HG03025 (cell line): ENCODE measurements at regions not wholly inside any gene's neighbourhood (a gene's known extent, or its start where the extent isn't known, plus 50 kb on each side); places are given as distances from the start of the nearest gene placed in this dataset.
"Not testable (repeated sequence)": the region's sequence is repeated elsewhere in the genome, so short reads cannot be mapped to it uniquely, and the experiment has no call there.

Experiments used
- ATAC-seq: cut with Tn5 transposase; IDR thresholded peaks from one replicate; pipeline ENCODE4 v1.9.1; 2021; ENCODE audit warnings: mild to moderate bottlenecking, moderate library complexity; ENCODE audit not compliant: unreplicated experiment, low FRiP score

DNA sequence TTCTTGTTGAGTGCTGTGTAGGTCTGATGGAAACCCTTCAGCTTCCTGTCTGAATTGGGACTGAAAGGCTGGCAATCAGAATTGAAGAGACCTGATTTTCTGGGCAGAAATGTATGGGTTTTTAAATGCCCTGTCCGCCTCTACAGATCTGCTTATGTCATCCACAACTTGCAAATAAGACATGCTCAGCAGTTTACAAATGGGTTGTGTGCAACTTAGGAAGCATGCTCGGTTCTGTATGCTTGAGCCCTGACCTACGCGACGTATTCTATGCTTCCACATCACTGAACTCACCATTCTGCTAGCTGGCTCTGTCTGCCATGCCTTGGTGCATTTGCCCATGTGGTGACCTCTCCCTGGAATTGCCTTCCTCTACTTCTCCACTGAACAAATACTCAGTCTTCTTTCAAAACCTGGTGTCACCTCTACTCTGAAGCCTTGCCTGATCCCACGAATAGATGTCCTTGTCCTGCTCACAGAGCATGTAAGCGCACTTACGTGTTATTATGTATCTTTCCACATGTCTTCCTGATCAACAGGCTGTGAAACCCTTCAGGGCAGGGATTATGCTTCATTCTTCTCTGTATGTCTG is 194.2 kb downstream of the ERCC6L2 start:
- no peak for ATAC-seq

- ATAC-seq, result no peak
Observed at GRCh38 chr9:96068511-96068910, 193.0 kb downstream of the ERCC6L2 start.

DNA sequence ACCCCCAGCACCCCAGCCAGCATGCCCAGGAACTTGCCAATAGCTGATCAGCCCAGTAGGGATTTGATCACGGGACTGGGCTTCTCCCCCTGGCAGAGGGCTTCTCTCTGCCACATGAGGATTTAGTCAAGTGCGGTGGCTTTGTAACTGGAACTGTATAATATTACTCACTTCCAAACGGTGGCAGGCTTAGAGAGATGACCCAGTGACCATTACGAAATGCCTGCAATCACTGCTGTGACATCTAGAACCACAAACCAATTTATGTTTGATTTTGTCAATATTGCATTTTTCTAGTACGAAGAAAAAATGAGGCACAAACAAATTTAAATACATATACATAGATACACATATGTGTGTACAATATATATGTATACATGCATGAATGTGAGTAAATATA is 192.1 kb downstream of the ERCC6L2 start:
- no peak for ATAC-seq

DNA sequence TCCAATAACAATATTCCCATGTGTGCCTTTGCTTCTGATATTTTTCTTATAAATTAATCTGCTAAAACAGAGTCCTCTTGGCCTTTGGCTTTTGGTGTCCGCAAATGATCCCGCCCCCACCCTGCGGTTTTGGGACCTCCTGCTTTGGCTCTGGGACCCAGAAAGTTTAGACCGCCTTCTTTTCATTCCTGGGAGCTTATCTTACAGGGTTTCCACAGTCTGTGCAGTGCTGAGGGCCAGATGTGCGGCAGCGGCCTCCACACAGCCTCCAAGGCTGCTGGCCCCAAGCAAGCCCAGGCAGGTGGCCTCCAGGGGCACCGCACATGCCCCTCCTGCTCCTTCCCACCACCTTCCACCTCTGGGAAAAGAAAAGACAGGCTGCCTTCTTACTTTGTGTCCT is 191.5 kb downstream of the ERCC6L2 start:
- ATAC-seq, result no peak

- ATAC-seq, result no peak
Observed at GRCh38 chr9:96065482-96066251, 190.2 kb downstream of the ERCC6L2 start.

- ATAC-seq, result no peak
Observed at GRCh38 chr9:96064826-96065481, 189.5 kb downstream of the ERCC6L2 start.

DNA sequence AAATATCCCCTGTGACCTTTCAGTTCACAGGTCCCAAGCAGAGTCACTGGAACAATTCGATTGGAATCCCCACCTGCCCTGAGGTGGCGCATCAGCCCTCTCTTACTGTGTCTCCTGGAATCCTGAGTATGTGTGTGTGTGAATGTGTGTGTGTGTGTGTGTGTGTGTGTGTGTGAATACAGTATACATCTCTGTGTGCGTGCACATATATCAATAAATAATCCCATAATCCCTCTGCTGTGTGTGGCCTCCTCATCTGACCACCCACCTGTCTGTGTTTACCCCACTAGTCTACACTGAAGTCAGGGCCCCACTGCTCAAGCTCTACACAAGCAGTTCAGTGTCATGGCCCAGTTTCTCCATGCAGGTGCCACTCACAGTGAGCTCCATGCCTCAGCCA is 187.4 kb downstream of the ERCC6L2 start:
- no peak for ATAC-seq

- ATAC-seq, result no peak
Observed at GRCh38 chr9:96062031-96062430, 186.5 kb downstream of the ERCC6L2 start.

- ATAC-seq, result no peak
Observed at GRCh38 chr9:96061293-96061987, 185.9 kb downstream of the ERCC6L2 start.

- no peak for ATAC-seq
Observed at GRCh38 chr9:96058218-96058617, 182.7 kb downstream of the ERCC6L2 start.

DNA sequence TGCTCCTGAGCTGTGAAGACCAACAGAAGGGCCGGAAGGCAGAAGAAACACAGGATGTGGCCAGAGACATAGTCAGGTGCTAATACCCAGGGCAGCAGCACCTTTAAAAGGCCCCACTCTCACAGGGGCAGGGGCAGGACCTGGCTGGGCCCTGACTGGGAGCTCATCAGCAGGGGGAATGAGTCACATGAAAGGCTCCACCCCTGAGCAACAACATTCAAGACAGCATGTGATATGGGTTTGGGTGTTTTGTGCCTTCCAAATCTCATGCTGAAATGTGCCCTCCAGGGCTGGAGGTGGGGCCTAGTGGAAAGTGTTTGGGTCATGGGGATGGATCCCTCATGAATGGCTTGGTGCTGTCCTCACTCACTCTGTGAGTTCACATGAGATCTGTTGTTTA is 181.7 kb downstream of the ERCC6L2 start:
- no peak for ATAC-seq

GRCh38 chr9:96056226-96056625 is 180.7 kb downstream of the ERCC6L2 start:
- no peak for ATAC-seq

GRCh38 chr9:96054248-96054647 is 178.8 kb downstream of the ERCC6L2 start:
- not testable (repeated sequence) for ATAC-seq

GRCh38 chr9:96052686-96053085 is 177.2 kb downstream of the ERCC6L2 start:
- no peak for ATAC-seq

- ATAC-seq, result no peak
Observed at GRCh38 chr9:96051423-96051822, 175.9 kb downstream of the ERCC6L2 start.

DNA sequence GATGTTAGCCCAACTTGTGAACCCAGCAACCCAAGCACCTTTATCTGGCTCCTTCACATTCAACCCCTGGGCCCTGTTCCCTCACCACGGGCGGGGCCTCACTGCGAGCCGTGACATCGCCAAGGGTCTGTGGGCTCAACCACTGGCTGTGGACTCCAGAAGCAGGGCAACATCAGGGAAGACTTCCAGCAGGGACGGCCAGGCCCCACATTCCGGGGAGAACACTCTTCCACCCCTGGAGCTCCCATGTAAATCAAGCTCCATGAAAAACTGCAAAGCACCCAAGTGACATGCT is 175.3 kb downstream of the ERCC6L2 start:
- no peak for ATAC-seq

- no peak for ATAC-seq
Observed at GRCh38 chr9:96050048-96050860, 174.8 kb downstream of the ERCC6L2 start.

DNA sequence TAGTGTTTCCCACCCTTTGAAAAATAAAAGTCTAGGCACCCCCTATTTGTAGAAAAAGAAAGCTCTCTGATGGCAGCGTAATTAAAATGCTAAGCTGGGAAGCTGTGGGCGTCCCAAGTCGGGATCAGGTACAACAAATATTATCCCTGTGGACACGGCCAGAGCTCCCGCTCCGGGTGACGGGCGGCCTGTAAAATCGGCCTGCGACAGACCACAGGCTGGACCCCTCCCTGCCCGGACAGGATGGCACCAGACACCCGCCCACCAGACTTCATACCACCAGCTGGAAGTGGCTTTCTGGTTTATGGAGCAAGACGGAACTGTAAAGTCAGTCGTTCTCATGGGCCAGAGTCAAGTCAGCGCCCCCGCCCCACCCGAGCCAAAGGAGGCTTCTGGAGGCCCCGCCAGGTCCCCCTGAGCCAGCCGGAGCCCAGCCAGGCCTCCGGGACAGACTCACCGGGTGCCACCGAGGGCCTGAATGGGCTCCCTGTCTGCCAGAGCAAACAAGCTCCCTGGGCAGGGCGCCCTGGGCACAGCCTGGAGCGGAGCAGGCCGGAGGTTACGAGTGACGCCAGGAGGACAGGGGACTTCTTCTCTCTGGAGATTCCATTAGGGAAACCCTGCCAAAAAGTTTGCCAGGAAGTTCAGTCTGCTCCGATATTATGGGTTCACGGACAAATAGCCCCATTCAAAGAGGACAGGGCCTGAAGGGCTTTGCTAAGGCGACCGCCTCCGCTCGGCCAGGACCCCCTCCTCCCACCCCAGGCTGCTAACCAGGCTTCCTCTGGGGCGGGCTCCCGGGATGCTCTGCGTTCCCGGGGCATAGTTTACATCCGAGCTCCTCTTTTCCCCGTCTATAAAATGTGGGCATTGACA is 173.7 kb downstream of the ERCC6L2 start:
- no peak for ATAC-seq

DNA sequence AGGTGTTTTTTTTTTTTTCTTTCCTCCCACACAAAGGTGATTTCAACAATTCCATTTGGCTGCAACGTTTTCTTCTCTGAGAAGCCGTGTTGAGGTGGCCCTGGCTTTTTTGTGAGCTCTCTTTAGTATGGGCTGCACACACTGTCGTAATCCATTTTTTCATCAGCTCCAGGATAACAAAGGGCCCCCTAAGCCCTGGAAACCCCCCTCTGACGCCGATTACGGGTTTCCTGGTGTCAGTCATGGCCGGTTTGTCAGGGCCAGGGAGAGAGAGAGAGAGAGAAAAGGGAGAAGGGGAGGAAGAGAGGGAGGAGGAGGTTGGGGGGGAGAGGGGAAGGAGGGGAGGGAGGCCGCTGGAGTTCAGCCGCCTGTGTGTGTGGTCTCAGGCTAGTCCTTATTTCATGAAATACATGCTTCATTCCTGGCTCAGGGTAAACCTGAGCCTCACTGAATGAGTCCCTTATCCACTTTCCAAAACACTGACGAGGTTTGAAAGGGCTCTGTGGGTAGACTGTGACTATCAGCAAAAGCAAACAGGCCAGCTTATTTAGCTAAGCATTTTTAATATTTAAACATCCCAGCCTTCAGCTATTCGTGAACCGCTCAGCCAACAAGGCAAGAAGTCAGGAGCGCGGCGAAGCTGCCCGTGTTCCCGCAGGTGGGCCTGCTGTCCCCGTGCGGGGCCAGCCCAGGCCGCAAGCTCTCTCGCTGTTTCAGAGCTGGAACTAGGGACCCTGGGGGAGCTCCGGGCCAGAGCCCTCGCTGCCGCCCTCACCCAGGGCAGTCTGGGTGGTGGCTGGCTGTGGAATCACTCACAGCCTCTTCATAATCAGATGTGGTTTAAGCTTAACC is 172.8 kb downstream of the ERCC6L2 start:
- ATAC-seq, result no peak
